Stimulated activated CD8-positive, alpha-beta memory T cell treated with anti-CD3 and anti-CD28 coated beads, Interleukin-2, amount 100 ng/mL, for 48 hours (primary cell): ENCODE measurements at regions not wholly inside any gene's neighbourhood (a gene's known extent, or its start where the extent isn't known, plus 50 kb on each side); places are given as distances from the start of the nearest gene placed in this dataset.

ENCODE experiments used
- DNase-seq, 2 donors: peaks; one replicate each; pipeline ENCODE4 v3.0.0-alpha.2; 2020; ENCODE audit warnings: low read depth in 2 of 2

GRCh38 chr1:3954170-3955169, 54.4 kb upstream of the C1orf174 start:
- no peak for DNase-seq

GRCh38 chr1:3955196-3955772, 55.2 kb upstream of the C1orf174 start:
- no peak for DNase-seq

- no peak for DNase-seq
These were observed 56.6 kb upstream of the C1orf174 start for GRCh38 chr1:3956527-3957170.

- DNase-seq = no peak
These were observed 59.3 kb upstream of the C1orf174 start for GRCh38 chr1:3959361-3959760.

GRCh38 chr1:3963554-3963953, 63.5 kb upstream of the C1orf174 start:
- DNase-seq = no peak

- no peak for DNase-seq
These were observed 65.6 kb upstream of the C1orf174 start for GRCh38 chr1:3965693-3966092.

- DNase-seq = no peak
These were observed 68.8 kb upstream of the C1orf174 start for GRCh38 chr1:3968851-3969250.

GRCh38 chr1:3971981-3972380, 71.9 kb upstream of the C1orf174 start:
- DNase-seq = no peak

- DNase-seq = no peak
These were observed 76.0 kb upstream of the C1orf174 start for GRCh38 chr1:3975903-3976630.

GRCh38 chr1:3976821-3977220, 76.7 kb upstream of the C1orf174 start:
- DNase-seq = no peak

- no peak for DNase-seq
These were observed 78.3 kb upstream of the C1orf174 start for GRCh38 chr1:3978196-3978989.

GRCh38 chr1:3978990-3979325, 78.9 kb upstream of the C1orf174 start:
- no peak for DNase-seq

GRCh38 chr1:3981261-3981660, 81.2 kb upstream of the C1orf174 start:
- no peak for DNase-seq

- DNase-seq = no peak
These were observed 81.9 kb upstream of the C1orf174 start for GRCh38 chr1:3981746-3982505.

GRCh38 chr1:3983181-3983580, 83.1 kb upstream of the C1orf174 start:
- DNase-seq = no peak

GRCh38 chr1:3984586-3984985, 84.5 kb upstream of the C1orf174 start:
- DNase-seq = no peak

- no peak for DNase-seq
These were observed 86.7 kb upstream of the C1orf174 start for GRCh38 chr1:3986686-3987218.

GRCh38 chr1:3987669-3988235, 87.7 kb upstream of the C1orf174 start:
- no peak for DNase-seq

GRCh38 chr1:3988431-3988830, 88.4 kb upstream of the C1orf174 start:
- no peak for DNase-seq

GRCh38 chr1:3989465-3989864, 89.4 kb upstream of the C1orf174 start:
- DNase-seq = no peak
